ENCODE measurements at regions not wholly inside any gene's neighbourhood (a gene's known extent, or its start where the extent isn't known, plus 50 kb on each side); places are given as distances from the start of the nearest gene placed in this dataset.
A peak's percentile ranks its signal among the peaks of the same experiment; 100 is the strongest.
"Not testable (repeated sequence)": the region's sequence is repeated elsewhere in the genome, so short reads cannot be mapped to it uniquely, and the experiment has no call there.

DNA sequence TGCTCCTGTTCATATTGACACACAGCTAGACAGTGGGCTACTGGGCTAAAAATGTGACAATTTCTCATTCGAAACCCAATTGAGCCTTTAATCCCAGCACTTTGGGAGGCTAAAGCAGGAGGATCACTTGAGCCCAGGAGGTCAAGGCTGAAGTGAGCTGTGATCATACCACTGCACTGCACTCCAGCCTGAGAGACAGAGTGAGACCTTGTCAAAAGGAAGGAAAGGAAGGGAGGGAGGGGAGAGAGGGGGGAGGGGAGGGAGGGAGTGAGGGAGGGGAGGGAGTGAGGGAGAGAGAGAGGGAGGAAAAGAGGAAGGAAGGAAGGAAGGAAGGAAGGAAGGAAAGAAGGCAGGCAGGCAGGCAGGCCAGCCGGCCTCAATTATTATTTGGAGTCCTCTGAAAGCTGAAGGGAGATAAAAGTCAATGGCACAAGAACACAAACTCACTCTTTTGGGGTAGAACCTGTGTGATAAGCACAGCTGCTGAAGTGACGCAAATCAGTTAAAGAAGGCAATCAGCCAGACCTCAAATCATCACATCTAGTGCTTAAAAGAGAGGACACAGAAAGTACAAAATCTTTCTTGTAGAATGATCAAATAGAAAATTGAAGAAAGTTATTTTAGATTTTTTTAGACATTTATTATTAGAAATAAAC lies 98.1 kb downstream of the CCDC71L start:
- DNase-seq (ENCODE audit: low spot score): no peak

DNA sequence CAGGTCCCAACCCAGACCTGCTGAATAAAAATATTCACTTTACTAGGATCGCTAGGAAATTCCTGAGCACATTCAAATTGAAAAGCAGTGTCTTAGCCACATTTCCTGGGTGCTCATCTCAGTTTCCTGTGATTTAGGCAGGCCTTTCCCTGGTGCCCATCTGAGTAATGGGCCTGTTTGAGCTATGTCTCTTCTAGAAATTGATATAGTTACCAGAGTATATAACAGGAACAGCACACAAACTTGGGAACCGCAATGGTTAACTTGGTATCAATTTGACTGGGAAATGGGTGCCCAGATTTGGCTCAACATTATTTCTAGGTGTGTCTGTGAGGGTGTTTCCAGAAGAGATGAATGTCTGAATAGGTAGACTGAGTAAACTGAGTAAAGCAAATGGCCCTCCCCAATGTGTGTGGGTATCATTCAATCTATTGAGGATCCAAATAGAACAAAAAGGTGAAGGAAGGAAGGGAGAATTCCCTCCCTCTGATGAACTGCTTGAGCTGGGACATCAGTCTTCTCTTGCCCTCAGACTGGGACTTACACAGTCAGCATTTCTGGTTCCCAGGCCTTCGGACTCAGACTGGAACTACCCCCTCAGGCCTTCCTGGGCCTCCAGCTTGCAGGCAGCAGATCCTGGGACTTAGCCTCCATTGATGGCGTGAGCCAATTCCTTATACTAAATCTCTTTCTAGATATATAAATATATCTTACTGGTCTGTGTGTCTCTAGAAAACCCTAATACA lies 99.1 kb downstream of the CCDC71L start:
- DNase-seq (ENCODE audit: low spot score): no peak

DNA sequence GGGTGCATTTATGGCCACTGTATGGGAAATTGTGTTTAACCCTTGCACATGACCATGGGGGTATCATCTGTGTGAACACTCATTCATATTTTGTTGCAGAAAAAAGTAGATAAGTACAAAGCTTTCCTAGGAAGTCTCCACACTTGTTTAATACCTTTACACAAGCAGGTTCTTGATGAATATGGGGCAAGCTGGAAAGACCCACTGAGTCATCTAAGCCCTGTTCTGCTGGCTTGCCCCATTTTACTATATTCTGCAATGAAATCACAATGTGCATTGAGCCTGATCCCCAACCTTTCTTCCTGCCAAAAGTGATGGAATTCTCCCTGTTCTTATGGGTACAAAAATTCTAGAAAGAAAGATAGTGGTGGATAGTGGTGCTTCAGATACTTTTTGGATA lies 99.8 kb downstream of the CCDC71L start:
- no peak for DNase-seq (ENCODE audit: low spot score)

DNA sequence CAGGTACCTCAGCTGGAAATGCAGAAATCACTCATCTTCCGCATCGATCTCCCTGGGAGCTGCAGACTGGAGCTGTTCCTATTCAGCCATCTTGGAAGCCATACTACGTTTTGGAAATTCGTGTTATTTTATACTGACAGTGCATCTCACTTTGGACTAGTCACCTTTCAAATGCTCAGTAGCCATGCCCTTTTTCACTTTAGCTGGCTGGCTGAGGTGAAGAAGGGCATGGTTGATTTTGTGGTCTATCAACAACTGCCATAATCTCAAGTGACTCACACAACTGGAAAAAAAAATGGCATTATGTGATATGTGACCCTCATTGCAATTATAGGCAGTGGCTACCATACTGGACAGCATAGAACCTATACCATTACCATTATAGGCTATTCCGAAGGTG lies 100.5 kb downstream of the CCDC71L start:
- no peak for DNase-seq (ENCODE audit: low spot score)

DNA sequence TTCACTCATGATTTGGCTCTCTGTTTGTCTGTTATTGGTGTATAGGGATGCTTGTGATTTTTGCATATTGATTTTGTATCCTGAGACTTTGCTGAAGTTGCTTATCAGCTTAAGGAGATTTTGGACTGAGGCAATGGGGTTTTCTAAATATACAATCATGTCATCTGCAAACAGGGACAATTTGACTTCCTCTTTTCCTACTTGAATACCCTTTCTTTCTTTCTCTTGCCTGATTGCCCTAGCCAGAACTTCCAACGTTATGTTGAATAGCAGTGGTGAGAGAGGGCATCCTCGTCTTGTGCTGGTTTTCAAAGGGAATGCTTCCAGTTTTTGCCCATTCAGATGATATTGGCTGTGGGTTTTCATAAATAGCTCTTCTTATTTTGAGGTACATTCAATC lies 104.7 kb downstream of the CCDC71L start:
- not testable (repeated sequence) for DNase-seq (ENCODE audit: low spot score)

DNA sequence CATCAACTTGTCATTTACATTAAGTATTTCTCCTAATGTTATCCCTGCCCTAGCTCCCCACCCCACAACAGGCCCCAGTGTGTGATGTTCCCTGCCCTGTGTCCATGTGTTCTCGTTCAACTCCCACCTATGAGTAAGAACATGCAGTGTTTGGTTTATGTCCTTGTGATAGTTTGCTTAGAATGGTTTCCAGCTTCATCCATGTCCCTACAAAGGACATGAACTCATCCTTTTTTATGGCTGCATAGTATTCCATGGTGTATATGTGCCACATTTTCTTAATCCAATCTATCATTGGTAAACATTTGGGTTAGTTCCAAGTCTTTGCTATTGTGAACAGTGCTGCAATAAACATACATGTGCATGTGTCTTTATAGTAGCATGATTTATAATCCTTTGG lies 106.3 kb downstream of the CCDC71L start:
- not testable (repeated sequence) for DNase-seq (ENCODE audit: low spot score)

DNA sequence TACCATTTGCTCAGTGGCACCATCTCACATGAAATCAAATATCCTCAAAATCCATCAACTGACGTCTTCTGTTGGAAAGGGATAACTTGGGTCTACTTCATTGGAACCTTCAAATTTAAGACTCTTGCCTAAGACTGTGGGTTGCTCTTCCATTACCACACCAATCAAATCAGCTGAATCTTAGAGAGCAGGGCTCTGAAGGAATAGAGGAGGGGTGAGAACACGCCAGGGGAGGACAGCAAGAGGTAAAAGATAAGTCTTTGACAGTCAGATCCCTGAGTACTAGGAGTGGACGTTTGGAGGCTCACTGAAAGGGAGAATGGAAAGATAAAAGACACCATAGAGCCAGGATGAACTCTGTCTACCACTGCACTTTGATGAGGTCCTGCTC lies 107.5 kb downstream of the CCDC71L start:
- DNase-seq (ENCODE audit: low spot score): no peak

DNA sequence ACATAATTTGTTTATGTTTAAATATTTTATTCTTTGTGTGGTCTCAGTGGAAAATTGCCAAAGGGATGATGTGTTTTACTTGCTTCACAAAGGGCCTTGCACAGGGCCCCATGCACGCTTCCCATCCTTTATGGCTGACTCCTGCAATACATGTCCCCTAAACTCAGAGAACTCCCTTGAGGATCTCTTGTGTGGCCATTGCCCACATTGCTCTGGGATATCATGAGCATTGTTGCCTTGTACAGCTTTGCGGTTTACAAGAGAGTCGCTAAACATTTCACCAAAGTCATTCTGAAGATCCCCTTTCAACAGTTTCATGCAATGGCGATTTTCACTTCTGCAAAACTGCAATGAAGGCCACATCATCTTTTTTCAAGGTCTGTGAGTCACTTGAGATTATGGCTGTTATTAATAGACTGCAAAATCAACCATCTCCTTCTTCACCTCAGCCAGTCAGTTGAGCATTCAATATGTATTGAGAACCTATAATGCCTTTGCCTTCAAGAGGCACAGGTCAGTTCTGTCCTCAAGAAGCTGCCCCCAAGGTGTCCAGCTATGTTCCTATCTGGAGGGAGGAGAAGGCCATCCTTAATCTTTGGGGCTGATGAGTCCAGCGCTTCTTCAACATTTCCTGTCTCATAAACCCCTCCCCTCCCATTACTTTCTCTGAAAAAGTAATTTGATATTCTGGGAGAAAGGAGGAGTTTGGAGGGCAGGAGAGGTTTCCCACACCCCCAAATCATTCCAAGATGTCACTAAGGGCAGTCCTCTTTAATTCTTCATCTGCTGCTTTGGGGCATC lies 108.1 kb downstream of the CCDC71L start:
- peak; percentile 71 for DNase-seq (ENCODE audit: low spot score)

DNA sequence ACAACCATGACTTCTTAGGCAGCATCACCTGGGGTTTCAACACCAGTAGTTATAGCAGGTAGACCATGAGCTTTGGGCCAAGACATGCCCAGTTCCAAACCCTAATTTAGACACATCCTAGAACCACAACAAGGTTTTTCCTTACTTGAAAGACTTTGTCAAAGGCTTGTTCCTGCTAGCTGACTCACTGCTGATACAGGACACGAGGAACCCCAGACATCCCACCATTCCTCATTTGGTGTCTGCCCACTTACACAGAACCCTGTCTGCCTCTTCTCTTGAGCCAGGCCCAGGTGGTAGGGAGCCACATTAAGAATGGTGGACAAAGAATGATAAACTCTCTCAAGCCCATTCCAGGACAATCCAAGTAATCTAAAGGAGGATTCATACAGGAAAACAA lies 109.0 kb downstream of the CCDC71L start:
- no peak for DNase-seq (ENCODE audit: low spot score)

DNA sequence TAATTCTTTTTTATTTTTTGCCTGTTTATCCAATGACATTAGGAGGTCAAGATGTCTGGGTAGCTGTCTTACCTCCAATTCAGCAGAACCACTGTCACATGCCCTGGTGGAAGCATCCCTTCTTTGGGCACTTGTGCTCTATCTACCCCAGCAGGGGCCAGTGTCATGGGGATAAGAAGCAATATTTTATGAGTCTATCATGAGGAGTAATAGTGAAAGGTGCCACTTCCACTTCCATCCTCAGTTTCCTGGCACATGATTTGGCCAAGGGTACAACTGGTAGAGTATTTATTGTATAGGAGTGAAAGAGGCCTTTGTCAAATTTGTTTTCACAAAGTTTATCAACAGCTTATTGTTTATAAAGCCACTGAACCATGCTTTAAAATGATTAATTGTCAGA lies 112.5 kb downstream of the CCDC71L start:
- no peak for DNase-seq (ENCODE audit: low spot score)

DNA sequence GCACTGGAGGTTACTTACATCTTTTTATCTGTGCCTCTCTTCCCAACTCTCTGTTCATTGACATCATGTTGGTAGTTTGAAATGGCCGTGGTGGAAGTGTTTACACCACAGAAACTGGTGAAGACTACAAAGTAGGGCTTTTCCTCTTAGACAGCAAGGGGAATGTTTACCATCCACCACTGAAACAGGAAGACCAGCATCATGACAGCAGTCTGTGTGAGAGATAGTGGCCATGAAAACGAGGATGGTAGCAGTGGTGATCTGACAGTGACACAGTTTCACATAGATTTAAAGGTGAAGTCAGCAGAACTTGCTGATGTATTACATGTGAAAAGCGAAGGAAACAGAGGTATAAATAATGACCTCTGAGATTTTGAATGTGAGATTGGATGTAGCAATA lies 115.7 kb downstream of the CCDC71L start:
- no peak for DNase-seq (ENCODE audit: low spot score)

DNA sequence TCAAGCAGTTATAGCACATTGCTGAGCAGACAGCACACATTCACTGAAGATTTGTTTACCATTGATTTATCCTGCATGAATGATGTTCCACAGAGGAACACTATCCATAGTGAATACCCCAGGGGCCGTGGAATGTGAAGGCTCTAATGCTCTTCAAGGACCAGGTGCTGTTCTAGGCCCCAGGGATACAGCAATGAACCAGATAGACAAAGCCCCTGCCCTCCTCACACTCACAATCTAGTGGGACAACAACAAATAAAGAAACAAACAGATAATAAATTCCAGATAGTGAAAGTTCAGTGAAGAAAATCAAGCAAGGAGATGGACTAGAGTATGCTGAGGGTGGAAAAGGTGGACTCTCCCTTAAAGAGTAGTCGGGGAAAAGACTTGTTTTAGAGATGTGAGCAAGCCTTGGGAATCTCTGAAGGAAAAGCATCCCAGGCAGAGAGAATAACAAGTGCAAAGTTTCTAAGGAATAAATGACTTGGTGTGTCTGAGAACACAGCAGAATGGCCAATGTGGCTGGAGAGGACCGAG lies 117.7 kb downstream of the CCDC71L start:
- DNase-seq (ENCODE audit: low spot score): no peak

DNA sequence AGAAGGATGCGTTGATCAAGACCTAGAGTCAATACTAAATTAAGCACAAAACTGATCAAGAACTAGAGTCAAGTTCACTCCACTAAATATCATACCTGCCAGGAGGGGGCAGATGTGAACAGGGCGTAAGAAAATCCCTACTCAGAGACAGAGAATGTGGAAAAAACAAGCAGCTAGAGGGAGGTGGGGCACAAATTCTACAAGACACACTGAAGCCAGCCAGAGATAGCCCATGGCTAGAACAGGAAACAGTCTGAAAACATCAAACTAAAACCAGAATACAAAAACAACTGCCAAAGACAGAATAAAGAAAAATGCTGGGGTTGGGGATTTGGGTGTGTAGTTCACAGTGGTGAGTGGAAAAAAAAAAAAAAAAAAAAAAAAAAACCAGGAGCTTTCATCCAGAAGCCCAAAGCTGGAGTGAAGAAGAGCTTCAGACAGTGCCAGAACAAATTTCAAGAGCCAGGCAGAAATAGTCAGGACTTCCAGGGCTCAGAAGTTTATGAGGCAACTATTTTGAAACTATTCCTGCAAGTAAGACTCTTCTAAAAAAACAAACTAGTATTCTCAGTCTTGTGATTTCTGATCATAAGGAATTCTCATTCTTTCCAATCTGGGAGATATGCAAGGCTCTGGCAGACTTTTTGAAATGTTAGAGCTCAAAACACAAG lies 118.3 kb downstream of the CCDC71L start:
- peak; percentile 67 for DNase-seq (ENCODE audit: low spot score)

DNA sequence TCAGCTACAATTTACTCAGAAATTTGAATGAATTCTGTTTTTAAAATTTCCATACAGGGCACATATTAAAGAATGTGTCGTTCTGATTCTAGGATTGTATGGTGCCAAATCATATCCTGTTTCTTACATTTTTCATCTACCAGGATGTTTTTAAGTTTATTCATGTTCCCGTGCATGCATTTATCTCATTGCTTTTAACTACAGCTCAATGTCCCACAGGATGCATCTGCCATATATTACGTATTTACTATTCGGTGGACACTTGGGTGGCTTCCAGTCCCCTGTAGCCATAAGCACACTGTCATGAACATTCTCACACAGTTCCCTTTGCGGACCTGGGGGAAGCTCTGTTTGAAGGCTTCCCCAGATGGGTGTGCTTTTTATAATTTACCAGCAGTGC lies 122.3 kb downstream of the CCDC71L start:
- DNase-seq (ENCODE audit: low spot score): no peak

DNA sequence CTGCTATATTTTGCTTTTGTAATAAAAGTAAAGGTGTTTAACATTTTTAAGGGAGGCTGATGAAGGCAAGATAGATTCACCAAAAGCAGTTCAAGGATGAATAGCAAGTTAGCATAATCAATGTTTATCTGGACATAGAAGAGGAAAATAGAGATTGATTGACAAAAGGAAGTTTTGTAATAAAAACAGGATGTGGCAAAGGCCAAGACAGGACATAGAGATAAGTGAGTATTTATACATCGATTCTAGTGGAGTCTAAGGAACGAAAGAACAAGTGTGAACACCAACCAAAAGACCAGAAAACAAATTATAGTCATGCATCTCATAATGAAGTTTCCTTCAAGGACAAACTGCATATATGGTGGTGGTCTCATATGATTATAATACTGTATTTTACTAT lies 123.8 kb downstream of the CCDC71L start:
- no peak for DNase-seq (ENCODE audit: low spot score)

DNA sequence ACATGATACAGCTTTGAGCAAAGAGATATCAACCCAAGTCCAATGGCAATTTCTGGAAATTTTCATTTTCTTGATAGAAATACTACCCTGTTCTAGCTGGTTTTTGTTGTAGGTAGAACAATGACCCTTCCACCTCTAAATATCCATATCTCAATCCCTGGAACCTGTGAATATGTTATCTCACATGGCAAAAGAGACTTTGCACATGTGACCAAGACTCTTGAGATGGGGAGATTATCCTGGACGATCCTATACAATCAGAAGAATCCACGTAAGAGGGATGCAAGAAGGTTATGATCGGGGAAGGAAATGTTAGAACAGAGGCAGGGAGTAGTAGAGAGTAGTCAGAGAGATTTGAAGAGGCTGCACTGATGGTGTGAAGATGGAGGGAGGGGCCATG lies 124.9 kb downstream of the CCDC71L start:
- DNase-seq (ENCODE audit: low spot score): no peak

DNA sequence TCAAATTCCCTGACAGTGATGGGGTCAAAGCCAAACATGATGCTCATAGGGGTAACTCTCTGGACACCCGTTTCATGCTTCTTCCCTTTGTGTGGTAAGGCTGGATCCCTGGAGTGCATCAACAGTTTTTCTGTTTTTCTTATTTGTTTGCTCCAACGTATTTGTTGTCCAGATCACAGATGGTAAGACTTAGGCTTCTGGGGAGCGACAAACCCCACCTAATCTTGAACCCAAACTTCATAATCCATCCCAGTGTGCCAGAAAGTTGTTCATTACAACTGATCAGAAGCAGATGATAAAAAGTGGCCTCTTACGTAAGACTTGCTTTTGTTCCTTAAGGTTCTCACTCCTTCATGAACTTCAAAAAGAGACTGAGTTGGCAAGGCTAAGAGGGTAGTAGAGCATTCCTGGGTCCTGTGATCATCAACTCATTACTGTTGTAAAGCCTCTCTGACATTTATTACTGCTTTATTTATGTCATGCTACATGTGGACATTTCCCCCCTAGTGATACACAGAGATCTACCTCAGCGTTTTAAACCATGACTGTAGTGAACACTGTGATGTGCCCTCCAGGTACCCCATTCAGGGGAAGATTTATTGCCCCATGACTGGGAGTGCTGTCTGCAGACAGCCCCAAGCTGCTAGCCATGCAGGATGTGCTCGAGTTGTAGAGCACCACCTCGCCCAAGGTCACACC lies 125.6 kb downstream of the CCDC71L start:
- no peak for DNase-seq (ENCODE audit: low spot score)

DNA sequence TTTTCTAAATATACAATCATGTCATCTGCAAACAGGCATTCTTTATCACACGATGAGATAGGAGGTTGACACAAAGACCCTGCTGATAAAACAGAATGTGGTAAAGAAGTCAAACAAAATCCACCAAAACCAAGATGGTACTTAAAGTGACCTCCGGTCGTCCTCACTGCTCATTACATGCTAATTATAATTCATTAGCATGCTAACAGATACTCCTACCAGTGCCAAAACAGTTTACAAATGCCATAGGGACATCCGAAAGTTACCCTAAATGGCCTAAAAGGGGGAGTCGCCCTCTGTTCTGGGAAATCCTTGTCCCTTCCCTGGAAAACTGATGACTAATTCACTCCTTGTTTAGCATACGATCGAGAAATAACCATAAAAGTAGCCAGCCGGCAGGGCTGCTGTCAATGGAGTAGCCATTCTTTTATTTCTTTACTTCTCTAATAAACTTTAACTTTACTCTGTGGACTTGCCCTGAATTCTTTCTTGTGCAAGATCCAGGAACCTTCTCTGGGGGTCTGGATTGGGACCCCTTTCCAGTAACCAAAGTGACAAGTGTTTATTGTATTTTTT lies 126.6 kb downstream of the CCDC71L start:
- DNase-seq (ENCODE audit: low spot score): no peak

DNA sequence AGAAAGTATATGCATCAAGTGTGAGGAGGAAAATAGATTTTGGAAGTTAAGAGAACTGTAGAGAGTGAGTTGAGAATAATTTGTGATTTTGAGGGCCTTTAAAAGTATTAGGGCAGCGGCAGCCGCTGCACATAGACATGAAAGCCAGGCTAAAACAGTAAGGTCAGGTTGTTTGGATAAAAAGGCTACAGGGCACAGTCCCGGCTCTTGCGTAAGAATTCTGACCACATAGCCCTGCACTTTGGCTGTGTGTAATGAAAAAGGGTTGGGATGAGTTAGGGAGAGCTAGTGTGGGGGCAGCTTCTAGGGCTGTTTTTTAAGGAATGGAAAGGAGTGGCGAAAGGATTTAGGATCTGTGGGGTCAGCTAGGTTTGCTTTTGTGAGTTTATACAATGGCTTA lies 130.8 kb downstream of the CCDC71L start:
- DNase-seq (ENCODE audit: low spot score): not testable (repeated sequence)

DNA sequence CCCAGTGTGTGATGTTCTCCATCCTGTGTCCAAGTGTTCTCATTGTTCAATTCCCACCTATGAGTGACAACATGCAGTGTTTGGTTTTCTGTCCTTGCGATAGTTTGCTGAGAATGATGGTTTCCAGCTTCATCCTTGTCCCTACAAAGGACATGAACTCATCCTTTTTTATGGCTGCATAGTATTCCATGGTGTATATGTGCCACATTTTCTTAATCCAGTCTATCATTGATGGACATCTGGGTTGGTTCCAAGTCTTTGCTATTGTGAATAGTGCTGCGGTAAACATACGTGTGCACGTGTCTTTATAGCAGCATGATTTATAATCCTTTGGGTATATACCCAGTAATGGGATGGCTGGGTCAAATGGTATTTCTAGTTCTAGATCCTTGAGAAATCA lies 134.3 kb downstream of the CCDC71L start:
- DNase-seq (ENCODE audit: low spot score): not testable (repeated sequence)

DNA sequence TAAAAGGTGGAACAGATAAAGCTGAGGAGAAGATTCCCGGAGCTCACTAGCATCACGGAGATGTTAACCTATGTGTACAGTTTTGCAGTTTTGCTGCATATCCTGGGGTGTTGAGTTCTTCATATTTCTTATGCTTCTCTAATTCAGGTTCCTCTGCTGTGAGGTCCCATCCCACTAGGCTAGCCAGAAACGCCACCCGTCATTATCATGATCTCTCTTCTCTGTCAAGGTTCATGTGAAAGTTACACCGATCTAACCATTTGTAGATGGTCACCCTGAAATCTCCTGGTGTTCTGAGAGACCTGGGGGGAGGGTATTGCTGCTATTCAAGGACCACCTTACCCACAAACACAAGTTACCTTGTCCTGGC lies 136.3 kb downstream of the CCDC71L start:
- DNase-seq (ENCODE audit: low spot score): no peak
